ENCODE measurements at regions not wholly inside any gene's neighbourhood (a gene's known extent, or its start where the extent isn't known, plus 50 kb on each side); places are given as distances from the start of the nearest gene placed in this dataset.

DNA sequence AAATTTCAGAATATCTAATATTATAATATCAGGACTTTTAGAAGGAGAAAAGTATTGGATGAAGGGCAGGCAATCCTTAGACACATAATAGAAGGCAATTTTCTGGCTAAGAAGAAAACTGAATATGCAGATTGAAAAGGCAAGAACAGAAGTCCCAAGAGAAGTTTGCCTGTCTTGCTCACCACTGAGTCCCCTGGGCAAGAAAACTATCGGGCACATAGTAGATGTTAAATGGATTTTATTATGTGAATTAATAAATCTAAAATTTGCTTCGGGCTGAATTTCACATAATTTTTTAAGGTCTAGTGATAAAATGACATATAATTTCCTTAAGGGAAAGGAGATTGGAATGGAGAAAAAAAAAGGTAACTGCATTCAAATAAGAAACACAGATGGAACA lies 380.9 kb upstream of the GRM3 start:
- H3K4me3 ChIP-seq (ENCODE audit: low read depth in 1 of 3, low read length in 3 of 3) = no peak overlapping the region
- no peak overlapping the region for H3K27ac ChIP-seq (ENCODE audit: low read depth in 1 of 2, low read length in 2 of 2)
- no peak overlapping the region for H3K9ac ChIP-seq (ENCODE audit: low read depth in 1 of 2, low read length in 2 of 2)
- no peaks in the 10 kb centered on the region for H3K27me3 ChIP-seq (ENCODE audit: control insufficient read depth in 4 of 4, insufficient read depth in 4 of 4, low read length in 3 of 4)
- no peaks in the 10 kb centered on the region for H3K4me1 ChIP-seq (ENCODE audit: control insufficient read depth in 4 of 4, insufficient read depth in 4 of 4, low read length in 3 of 4)
- H3K9me3 ChIP-seq (ENCODE audit: control insufficient read depth in 4 of 4, low read length in 3 of 4) = no peaks in the 10 kb centered on the region
- DNase-seq (ENCODE audit: low spot score) = no peak
- 80% methylated on average over 2 of the region's 2 CpGs for WGBS
- TF ChIP-seq RAD21 (IDR thresholded peaks at IDR 0.05) (no peak), CTCF (IDR thresholded peaks at IDR 0.05; ENCODE audit: low read depth, low read length, missing input control) (no peak), FOXA1 (IDR thresholded peaks at IDR 0.05) (no peak), EGR1 (IDR thresholded peaks at IDR 0.05; ENCODE audit: low read depth in 2 of 2) (no peak), JUND (IDR thresholded peaks at IDR 0.05) (no peak), GABPA (IDR thresholded peaks at IDR 0.05 in 1 of 2, conservative IDR thresholded peaks at IDR 0.05 in 1 of 2) (no peak), RXRA (IDR thresholded peaks at IDR 0.05) (no peak), NR2F2 (IDR thresholded peaks at IDR 0.05) (no peak), YY1 (IDR thresholded peaks at IDR 0.05) (no peak), TAF1 (conservative IDR thresholded peaks at IDR 0.05) (no peak), FOXA2 (IDR thresholded peaks at IDR 0.05) (no peak), HNF4G (IDR thresholded peaks at IDR 0.05) (no peak), SP1 (IDR thresholded peaks at IDR 0.05) (no peak), HNF4A (conservative IDR thresholded peaks at IDR 0.05) (no peak)
- TF ChIP-seq, protein P1, sequence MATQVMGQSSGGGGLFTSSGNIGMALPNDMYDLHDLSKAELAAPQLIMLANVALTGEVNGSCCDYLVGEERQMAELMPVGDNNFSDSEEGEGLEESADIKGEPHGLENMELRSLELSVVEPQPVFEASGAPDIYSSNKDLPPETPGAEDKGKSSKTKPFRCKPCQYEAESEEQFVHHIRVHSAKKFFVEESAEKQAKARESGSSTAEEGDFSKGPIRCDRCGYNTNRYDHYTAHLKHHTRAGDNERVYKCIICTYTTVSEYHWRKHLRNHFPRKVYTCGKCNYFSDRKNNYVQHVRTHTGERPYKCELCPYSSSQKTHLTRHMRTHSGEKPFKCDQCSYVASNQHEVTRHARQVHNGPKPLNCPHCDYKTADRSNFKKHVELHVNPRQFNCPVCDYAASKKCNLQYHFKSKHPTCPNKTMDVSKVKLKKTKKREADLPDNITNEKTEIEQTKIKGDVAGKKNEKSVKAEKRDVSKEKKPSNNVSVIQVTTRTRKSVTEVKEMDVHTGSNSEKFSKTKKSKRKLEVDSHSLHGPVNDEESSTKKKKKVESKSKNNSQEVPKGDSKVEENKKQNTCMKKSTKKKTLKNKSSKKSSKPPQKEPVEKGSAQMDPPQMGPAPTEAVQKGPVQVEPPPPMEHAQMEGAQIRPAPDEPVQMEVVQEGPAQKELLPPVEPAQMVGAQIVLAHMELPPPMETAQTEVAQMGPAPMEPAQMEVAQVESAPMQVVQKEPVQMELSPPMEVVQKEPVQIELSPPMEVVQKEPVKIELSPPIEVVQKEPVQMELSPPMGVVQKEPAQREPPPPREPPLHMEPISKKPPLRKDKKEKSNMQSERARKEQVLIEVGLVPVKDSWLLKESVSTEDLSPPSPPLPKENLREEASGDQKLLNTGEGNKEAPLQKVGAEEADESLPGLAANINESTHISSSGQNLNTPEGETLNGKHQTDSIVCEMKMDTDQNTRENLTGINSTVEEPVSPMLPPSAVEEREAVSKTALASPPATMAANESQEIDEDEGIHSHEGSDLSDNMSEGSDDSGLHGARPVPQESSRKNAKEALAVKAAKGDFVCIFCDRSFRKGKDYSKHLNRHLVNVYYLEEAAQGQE (IDR thresholded peaks at IDR 0.05) = no peak
- TF ChIP-seq, protein P2, sequence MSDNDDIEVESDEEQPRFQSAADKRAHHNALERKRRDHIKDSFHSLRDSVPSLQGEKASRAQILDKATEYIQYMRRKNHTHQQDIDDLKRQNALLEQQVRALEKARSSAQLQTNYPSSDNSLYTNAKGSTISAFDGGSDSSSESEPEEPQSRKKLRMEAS (IDR thresholded peaks at IDR 0.05) = no peak
- TF ChIP-seq, protein P3, sequence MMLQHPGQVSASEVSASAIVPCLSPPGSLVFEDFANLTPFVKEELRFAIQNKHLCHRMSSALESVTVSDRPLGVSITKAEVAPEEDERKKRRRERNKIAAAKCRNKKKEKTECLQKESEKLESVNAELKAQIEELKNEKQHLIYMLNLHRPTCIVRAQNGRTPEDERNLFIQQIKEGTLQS (IDR thresholded peaks at IDR 0.05) = no peak
- TF ChIP-seq, protein P4, sequence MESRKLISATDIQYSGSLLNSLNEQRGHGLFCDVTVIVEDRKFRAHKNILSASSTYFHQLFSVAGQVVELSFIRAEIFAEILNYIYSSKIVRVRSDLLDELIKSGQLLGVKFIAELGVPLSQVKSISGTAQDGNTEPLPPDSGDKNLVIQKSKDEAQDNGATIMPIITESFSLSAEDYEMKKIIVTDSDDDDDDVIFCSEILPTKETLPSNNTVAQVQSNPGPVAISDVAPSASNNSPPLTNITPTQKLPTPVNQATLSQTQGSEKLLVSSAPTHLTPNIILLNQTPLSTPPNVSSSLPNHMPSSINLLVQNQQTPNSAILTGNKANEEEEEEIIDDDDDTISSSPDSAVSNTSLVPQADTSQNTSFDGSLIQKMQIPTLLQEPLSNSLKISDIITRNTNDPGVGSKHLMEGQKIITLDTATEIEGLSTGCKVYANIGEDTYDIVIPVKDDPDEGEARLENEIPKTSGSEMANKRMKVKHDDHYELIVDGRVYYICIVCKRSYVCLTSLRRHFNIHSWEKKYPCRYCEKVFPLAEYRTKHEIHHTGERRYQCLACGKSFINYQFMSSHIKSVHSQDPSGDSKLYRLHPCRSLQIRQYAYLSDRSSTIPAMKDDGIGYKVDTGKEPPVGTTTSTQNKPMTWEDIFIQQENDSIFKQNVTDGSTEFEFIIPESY (IDR thresholded peaks at IDR 0.05) = no peak
- H3K36me3 ChIP-seq (ENCODE audit: control insufficient read depth in 4 of 4, insufficient read depth in 3 of 4, low read depth in 1 of 4, low read length in 3 of 4) = no peaks in the 10 kb centered on the region

Measured in liver (tissue), 8 donors.